Body of pancreas (tissue), 4 donors: ENCODE measurements at regions not wholly inside any gene's neighbourhood (a gene's known extent, or its start where the extent isn't known, plus 50 kb on each side); places are given as distances from the start of the nearest gene placed in this dataset.
"Not testable (repeated sequence)": the region's sequence is repeated elsewhere in the genome, so short reads cannot be mapped to it uniquely, and the experiment has no call there.

Experiments used
- ATAC-seq: fragments of 150-250 bp; one replicate; pipeline ENCODE4 v1.9.1; 2016
- DNase-seq, 4 donors: peaks; one replicate each; pipeline ENCODE4 v3.0.0-alpha.2; 2019
- H3K27ac ChIP-seq, 4 donors: fragments of 200-600 bp; sonication (generic); 1 replicate in 3 of 4; 2 replicates in 1 of 4; pipeline versions ENCODE4 v1.5.1 to v1.6.1; 2016 to 2019; ENCODE audit warnings: mild to moderate bottlenecking in 1 of 4, mixed read lengths in 1 of 4, moderate library complexity in 1 of 4
- H3K27me3 ChIP-seq, 2 donors: fragments of 200-600 bp; sonication (generic); one replicate each; pipeline ENCODE4 v1.6.0; 2016; ENCODE audit warnings: mild to moderate bottlenecking in 1 of 2
- H3K36me3 ChIP-seq, 2 donors: fragments of 200-600 bp; sonication (generic); replicated peaks in 1 of 2; 2 replicates each; pipeline ENCODE4 v1.5.1; 2016; ENCODE audit warnings: low read depth in 2 of 2; ENCODE audit not compliant: insufficient read depth in 1 of 2
- H3K4me1 ChIP-seq: fragments of 200-600 bp; sonication (generic); one replicate; pipeline ENCODE4 v1.6.0; 2016
- H3K4me3 ChIP-seq, 2 donors: fragments of 200-600 bp; sonication (generic); 1 replicate in 1 of 2; 2 replicates in 1 of 2; pipeline ENCODE4 v1.5.1; 2016 to 2019
- H3K9me3 ChIP-seq, 3 donors: fragments of 200-600 bp; sonication (generic); 1 replicate in 2 of 3; 2 replicates in 1 of 3; pipeline ENCODE4 v1.5.1; 2016
- CTCF ChIP-seq, 7 experiments: fragments of 450-650 bp in 4 of 7; fragments of 200-600 bp in 3 of 7; sonication (generic) in 3 of 7; IDR thresholded peaks; one replicate each; pipeline ENCODE4 v1.5.1; 2016 to 2019; ENCODE audit warnings: antibody characterized with exemption in 7 of 7
- POLR2A ChIP-seq, 3 donors: fragments of 450-650 bp; IDR thresholded peaks; one replicate each; pipeline ENCODE4 v1.6.1; 2016; ENCODE audit warnings: antibody characterized with exemption in 3 of 3, mild to moderate bottlenecking in 2 of 3
- WGBS, 2 donors: methylation state at CpG; one replicate each; pipeline ENCODE4 v1.1.5; 2017; 5-methylcytosine and 5-hydroxymethylcytosine counted together
- intact Hi-C: fragments of 100-400 bp; cut with DNase I; formaldehyde crosslinking; loops from one replicate; pipeline ENCODE4 v1.15.1; 2023

DNA sequence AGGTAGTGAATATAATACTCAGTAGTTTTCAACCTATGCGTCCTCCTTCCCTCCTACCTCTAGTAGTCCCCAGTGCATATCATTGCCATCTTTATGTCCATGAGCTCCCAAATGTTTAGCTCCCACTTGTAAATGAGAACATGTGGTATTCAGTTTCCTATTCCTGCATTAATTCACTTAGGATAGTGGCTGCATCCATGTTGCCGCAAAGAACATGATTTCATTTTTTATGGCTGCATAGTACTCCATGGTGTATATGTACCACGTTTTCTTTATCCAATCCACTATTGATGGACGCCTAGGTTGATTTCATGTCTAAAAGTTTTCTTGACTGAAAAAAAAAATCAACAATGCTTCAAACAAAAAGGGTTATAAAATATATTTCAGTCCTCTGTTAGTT is 303.4 kb upstream of the SGCG start:
- DNase-seq: no peak
- H3K9me3 ChIP-seq: no peaks in the 10 kb centered on the region
- no peak for ATAC-seq
- WGBS, 2 donors: 79 to 83% methylated on average over 4 of the region's 4 CpGs
- no peak overlapping the region for H3K4me3 ChIP-seq
- no peaks in the 10 kb centered on the region for H3K4me1 ChIP-seq
- no peaks in the 10 kb centered on the region for H3K27me3 ChIP-seq
- H3K36me3 ChIP-seq: no peaks in the 10 kb centered on the region
- intact Hi-C loops: no loop called here
- TF ChIP-seq POLR2A (IDR thresholded peaks at IDR 0.05) (no peak), CTCF (IDR thresholded peaks at IDR 0.05) (no peak)
- H3K27ac ChIP-seq: no peak overlapping the region

- WGBS, 2 donors: 69 to 79% methylated on average over 10 of the region's 10 CpGs
- DNase-seq: no peak
Measured at GRCh38 chr13:22880741-22881720, 299.7 kb upstream of the SGCG start.

GRCh38 chr13:22881721-22882608 is 298.8 kb upstream of the SGCG start:
- H3K4me1 ChIP-seq, DNase-seq, intact Hi-C loops, H3K4me3 ChIP-seq, H3K36me3 ChIP-seq, H3K27me3 ChIP-seq, ATAC-seq, H3K9me3 ChIP-seq, H3K27ac ChIP-seq: not testable (repeated sequence)
- WGBS, 2 donors: 61 to 67% methylated on average over 9 of the region's 9 CpGs

More at GRCh38 chr13:22880741-22881720, 299.7 kb upstream of the SGCG start:
- intact Hi-C loops: no loop called here
- Histone ChIP-seq H3K27ac (no peak overlapping the region), H3K9me3 (no peaks in the 10 kb centered on the region), H3K36me3 (no peaks in the 10 kb centered on the region), H3K4me1 (no peaks in the 10 kb centered on the region), H3K27me3 (no peaks in the 10 kb centered on the region), H3K4me3 (no peak overlapping the region)
- TF ChIP-seq POLR2A (IDR thresholded peaks at IDR 0.05): no peak
- no peak for TF ChIP-seq CTCF (IDR thresholded peaks at IDR 0.05)
- ATAC-seq: no peak

DNA sequence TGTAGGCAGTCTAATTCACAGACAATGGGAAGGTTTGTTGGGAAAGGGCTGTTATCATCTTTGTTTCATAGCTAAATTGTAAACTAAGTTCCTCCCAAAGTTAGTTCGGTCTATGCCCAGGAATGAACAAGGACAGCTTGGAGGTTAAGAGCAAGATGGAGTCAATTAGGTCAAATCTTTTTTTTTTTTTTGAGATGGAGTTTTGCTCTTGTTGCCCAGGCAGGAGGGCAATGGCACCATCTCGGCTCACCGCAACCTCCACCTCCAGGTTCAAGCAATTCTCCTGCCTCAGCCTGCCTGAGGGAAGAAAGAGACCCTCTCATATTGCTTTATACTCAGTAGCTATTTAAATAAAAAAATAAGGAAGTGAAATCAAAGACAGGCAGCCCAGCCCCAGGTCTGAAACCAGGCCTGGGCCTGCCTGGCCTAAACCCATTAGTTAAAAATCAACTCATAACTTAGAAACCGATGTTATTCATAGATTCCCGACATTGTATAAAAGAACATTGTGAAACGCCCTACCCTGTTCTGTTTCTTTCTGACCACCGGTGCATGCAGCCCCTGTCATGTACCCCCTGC is 297.4 kb upstream of the SGCG start:
- 61 to 79% methylated on average over 7 of the region's 7 CpGs for WGBS, 2 donors
- Histone ChIP-seq H3K36me3 (no peaks in the 10 kb centered on the region), H3K27ac (no peak overlapping the region), H3K4me1 (no peaks in the 10 kb centered on the region), H3K4me3 (no peak overlapping the region), H3K27me3 (no peaks in the 10 kb centered on the region), H3K9me3 (peaks cover 0 to 4% (median 0%) of the 10 kb centered on the region in 3 donors)
- TF ChIP-seq POLR2A (IDR thresholded peaks at IDR 0.05): no peak
- no peak for TF ChIP-seq CTCF (IDR thresholded peaks at IDR 0.05)
- no peak for DNase-seq
- ATAC-seq: no peak
- intact Hi-C loops: no loop called here

DNA sequence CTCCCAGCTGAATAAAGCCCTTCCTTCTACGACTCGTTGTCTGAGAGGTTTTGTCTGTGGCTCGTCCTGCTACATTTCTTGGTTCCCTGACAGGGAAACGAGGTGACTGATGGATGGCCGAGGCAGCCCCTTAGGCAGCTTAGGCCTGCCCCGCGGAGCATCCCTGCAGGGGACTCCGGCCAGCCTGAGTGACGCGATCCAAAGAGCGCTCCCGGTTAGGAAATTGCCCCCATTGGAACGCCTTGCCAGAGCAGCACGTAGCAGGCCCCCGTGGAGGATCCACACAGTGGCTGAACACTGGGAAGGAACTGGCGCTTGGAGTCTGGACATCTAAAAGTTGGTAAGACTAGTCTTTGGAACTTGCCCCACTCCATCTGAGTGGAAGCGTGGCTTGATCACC is 296.8 kb upstream of the SGCG start:
- Histone ChIP-seq H3K36me3 (no peaks in the 10 kb centered on the region), H3K4me3 (no peak overlapping the region), H3K4me1 (no peaks in the 10 kb centered on the region), H3K27me3 (no peaks in the 10 kb centered on the region), H3K9me3 (peaks cover 0 to 5% (median 0%) of the 10 kb centered on the region in 3 donors), H3K27ac (no peak overlapping the region)
- WGBS, 2 donors: 76 to 83% methylated on average over 14 to 15 of the region's 17 CpGs
- DNase-seq (no peak), ATAC-seq (no peak)
- intact Hi-C loops: no loop called here
- TF ChIP-seq CTCF (IDR thresholded peaks at IDR 0.05) (no peak), POLR2A (IDR thresholded peaks at IDR 0.05) (no peak)

DNA sequence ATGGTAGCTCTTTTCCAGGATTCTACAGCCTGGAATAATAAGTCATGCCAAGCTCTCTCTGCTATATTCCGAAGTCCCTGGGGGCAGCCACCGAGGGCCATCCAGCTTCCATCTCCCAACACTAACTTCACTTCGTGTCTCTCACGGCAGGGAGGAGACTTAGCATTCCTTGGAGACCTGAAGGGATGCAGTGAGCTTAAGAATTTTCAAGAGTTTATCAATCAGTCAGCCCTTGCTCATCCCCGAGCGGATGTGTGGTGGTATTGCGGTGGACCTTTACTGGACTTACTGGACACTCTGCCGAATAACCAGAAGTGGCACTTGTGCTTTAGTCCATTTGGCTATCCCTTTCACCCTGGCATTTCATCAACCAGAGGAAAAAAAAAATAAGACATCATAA is 294.7 kb upstream of the SGCG start:
- H3K27me3 ChIP-seq, ATAC-seq, H3K4me3 ChIP-seq, H3K4me1 ChIP-seq, H3K27ac ChIP-seq, DNase-seq, intact Hi-C loops, H3K9me3 ChIP-seq, H3K36me3 ChIP-seq: not testable (repeated sequence)
- 78 to 79% methylated on average over 8 of the region's 8 CpGs for WGBS, 2 donors

DNA sequence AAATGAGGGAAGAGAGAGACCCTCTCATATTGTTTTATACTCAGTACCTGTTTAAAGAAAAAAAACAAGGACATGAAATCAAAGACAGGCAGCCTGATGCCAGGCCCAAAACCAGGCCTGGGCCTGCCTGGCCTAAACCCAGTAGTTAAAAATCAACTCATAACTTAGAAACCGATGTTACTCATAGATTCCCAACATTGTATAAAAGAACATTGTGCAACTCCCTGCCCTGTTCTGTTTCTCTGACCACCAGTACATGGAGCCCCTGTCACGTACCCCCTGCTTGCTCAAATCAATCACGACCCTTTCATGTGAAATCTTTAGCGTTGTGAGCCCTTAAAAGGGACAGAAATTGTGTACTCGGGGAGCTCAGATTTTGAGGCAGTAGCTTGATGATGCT is 291.4 kb upstream of the SGCG start:
- H3K27me3 ChIP-seq, H3K36me3 ChIP-seq, H3K4me3 ChIP-seq, H3K9me3 ChIP-seq, intact Hi-C loops, DNase-seq, H3K4me1 ChIP-seq, ATAC-seq, H3K27ac ChIP-seq: not testable (repeated sequence)
- WGBS, 2 donors: 66 to 71% methylated on average over 5 of the region's 5 CpGs
